ENCODE measurements at regions not wholly inside any gene's neighbourhood (a gene's known extent, or its start where the extent isn't known, plus 50 kb on each side); places are given as distances from the start of the nearest gene placed in this dataset.

DNA sequence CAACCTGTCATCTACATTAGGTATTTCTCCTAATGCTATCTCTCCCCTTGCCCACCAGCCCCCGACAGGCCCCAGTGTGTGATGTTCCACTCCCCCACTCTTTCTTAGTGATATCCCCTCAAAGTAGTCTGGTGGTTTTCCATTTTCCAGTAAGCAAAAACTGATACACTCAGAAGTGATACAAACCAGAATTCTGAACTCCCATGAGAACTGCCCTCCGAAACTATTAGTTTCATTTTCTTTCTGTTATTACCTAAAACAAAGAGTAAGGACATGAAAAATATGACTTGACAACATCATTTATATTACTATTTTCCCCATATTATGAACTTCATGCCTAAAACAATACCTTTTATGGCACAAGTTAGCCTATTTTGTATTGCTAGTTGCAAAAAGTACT lies 175.0 kb downstream of the OTUD1 start:
- ChIA-PET POLR2A (ENCODE audit: partially characterized antibody) (no interaction called here), CTCF (ENCODE audit: partially characterized antibody) (interaction anchor here (0.6 to 0.7 kb wide), 3 partner anchors 43 to 299 kb away, joined by 3 read pairs; no protein-coding TSS in a partner anchor)
- H3K36me3 ChIP-seq (ENCODE audit: control insufficient read depth in 2 of 4, insufficient read depth in 4 of 4, low read length in 3 of 4), result no peaks in the 10 kb centered on the region
- H4K20me1 ChIP-seq (replicated peaks in 1 of 2; ENCODE audit: control insufficient read depth in 1 of 2, insufficient read depth in 2 of 2, low read length in 2 of 2), result no peaks in the 10 kb centered on the region
- H2BK20ac ChIP-seq (ENCODE audit: low read length), result no peak overlapping the region
- no peak overlapping the region for H3K23ac ChIP-seq (ENCODE audit: insufficient read length)
- no peak overlapping the region for H3K14ac ChIP-seq (ENCODE audit: insufficient read length)
- H2BK5ac ChIP-seq (ENCODE audit: low read depth, low read length), result no peak overlapping the region
- H3K27ac ChIP-seq (ENCODE audit: low read depth, low read length), result no peak overlapping the region
- DNase-seq (ENCODE audit: low read depth in 1 of 2, low spot score in 2 of 2) (no peak), FAIRE-seq (no peak)
- no peaks in the 10 kb centered on the region for H3K9me3 ChIP-seq (ENCODE audit: insufficient read depth in 2 of 2, low read depth in 1 of 2, low read length in 1 of 2)
- H3K79me2 ChIP-seq (ENCODE audit: control insufficient read depth in 1 of 2, insufficient read depth in 2 of 2, low read length in 2 of 2), result no peaks in the 10 kb centered on the region
- no peak overlapping the region for H2AK5ac ChIP-seq (ENCODE audit: low read depth, low read length)
- no peak overlapping the region for H3K4ac ChIP-seq (replicated peaks; ENCODE audit: insufficient read length, low read depth, low read length)
- H3K27me3 ChIP-seq (replicated peaks in 1 of 4; ENCODE audit: control insufficient read depth in 3 of 4, extremely low read depth in 1 of 4, insufficient read depth in 3 of 4, low read length in 3 of 4), result no peaks in the 10 kb centered on the region
- no peak overlapping the region for H4K5ac ChIP-seq (ENCODE audit: insufficient read length, low read depth, low read length)
- no peak overlapping the region for H2BK120ac ChIP-seq (replicated peaks; ENCODE audit: low read depth, low read length)
- H4K91ac ChIP-seq (replicated peaks; ENCODE audit: insufficient read length, low read length), result no peak overlapping the region
- no peak overlapping the region for H3K56ac ChIP-seq (replicated peaks; ENCODE audit: insufficient read length, low read depth, low read length)
- no peak overlapping the region for H2BK12ac ChIP-seq (ENCODE audit: low read depth, low read length)
- no peaks in the 10 kb centered on the region for H3K79me1 ChIP-seq (ENCODE audit: low read depth, low read length)
- H2BK15ac ChIP-seq (ENCODE audit: low read length), result no peak overlapping the region
- no peak overlapping the region for H3K18ac ChIP-seq (ENCODE audit: extremely low read depth, low read length)
- no peak overlapping the region for H3K9ac ChIP-seq (replicated peaks in 1 of 4; ENCODE audit: extremely low read depth in 1 of 4, low read depth in 3 of 4, low read length in 3 of 4)
- WGBS, 2 experiments (ENCODE audit: extremely low coverage in 1 of 2, insufficient coverage in 1 of 2, insufficient read length in 1 of 2, insufficient replicate concordance in 2 of 2, low coverage in 1 of 2, low lambda C conversion rate in 2 of 2, missing lambda C conversion rate in 1 of 2), result 94% methylated on average over 2 of the region's 2 CpGs; no CpG with 5 or more reads in 1 of the 2 experiments
- H4K8ac ChIP-seq (ENCODE audit: extremely low read depth, insufficient read depth, low read length), result no peak overlapping the region
- no peaks in the 10 kb centered on the region for H3K4me1 ChIP-seq (replicated peaks in 1 of 4; ENCODE audit: control insufficient read depth in 3 of 4, insufficient read depth in 4 of 4, low read length in 3 of 4)
- no peak for TF ChIP-seq ASH2L (IDR thresholded peaks at IDR 0.05; ENCODE audit: low read length)
- TF ChIP-seq CHD1 (IDR thresholded peaks at IDR 0.05; ENCODE audit: low read depth, low read length), result no peak
- no peak for TF ChIP-seq PHF8 (conservative IDR thresholded peaks at IDR 0.05; ENCODE audit: low read depth, low read length)
- TF ChIP-seq EGR1 (IDR thresholded peaks at IDR 0.05; ENCODE audit: borderline replicate concordance, low read depth, low read length), result no peak
- no peak for TF ChIP-seq SAP30 (IDR thresholded peaks at IDR 0.05; ENCODE audit: insufficient read depth, insufficient replicate concordance, low read length)
- TF ChIP-seq SP2 (IDR thresholded peaks at IDR 0.05; ENCODE audit: low read length), result no peak
- TF ChIP-seq RBBP5 (IDR thresholded peaks at IDR 0.05; ENCODE audit: borderline replicate concordance, low read depth, low read length), result no peak
- TF ChIP-seq GABPA (IDR thresholded peaks at IDR 0.05; ENCODE audit: borderline replicate concordance, insufficient read depth, low read length), result no peak
- no peak for TF ChIP-seq ZNF274 (IDR thresholded peaks at IDR 0.05; ENCODE audit: borderline replicate concordance, extremely low read depth, low read length)
- no peak for TF ChIP-seq POLR2A (IDR thresholded peaks at IDR 0.05; ENCODE audit: control extremely low read depth in 1 of 2, low read depth in 2 of 2, low read length in 2 of 2)
- no peak for TF ChIP-seq ATF2 (IDR thresholded peaks at IDR 0.05; ENCODE audit: low read length)
- TF ChIP-seq POLR2AphosphoS5 (IDR thresholded peaks at IDR 0.05; ENCODE audit: low read depth, low read length), result no peak
- TF ChIP-seq SUZ12 (IDR thresholded peaks at IDR 0.05; ENCODE audit: low read length), result no peak
- no peak for TF ChIP-seq TAF1 (IDR thresholded peaks at IDR 0.05; ENCODE audit: low read depth, low read length)
- no peaks in the 10 kb centered on the region for H3K23me2 ChIP-seq (ENCODE audit: low read depth, low read length)
- no peak overlapping the region for H3K4me3 ChIP-seq (ENCODE audit: extremely low read depth in 1 of 4, insufficient read depth in 2 of 4, low read depth in 3 of 4, low read length in 4 of 4)
- H3K4me2 ChIP-seq (ENCODE audit: insufficient read depth in 1 of 2, low read depth in 2 of 2, low read length in 2 of 2), result no peak overlapping the region
- no peak overlapping the region for H2AFZ ChIP-seq (ENCODE audit: low read length)
